ENCODE measurements at regions not wholly inside any gene's neighbourhood (a gene's known extent, or its start where the extent isn't known, plus 50 kb on each side); places are given as distances from the start of the nearest gene placed in this dataset.
A peak's percentile ranks its signal among the peaks of the same experiment; 100 is the strongest.
"Not testable (repeated sequence)": the region's sequence is repeated elsewhere in the genome, so short reads cannot be mapped to it uniquely, and the experiment has no call there.

GRCh38 chr6:94213226-94213625 lies 793.9 kb upstream of the EPHA7 start:
- no peak for DNase-seq

DNA sequence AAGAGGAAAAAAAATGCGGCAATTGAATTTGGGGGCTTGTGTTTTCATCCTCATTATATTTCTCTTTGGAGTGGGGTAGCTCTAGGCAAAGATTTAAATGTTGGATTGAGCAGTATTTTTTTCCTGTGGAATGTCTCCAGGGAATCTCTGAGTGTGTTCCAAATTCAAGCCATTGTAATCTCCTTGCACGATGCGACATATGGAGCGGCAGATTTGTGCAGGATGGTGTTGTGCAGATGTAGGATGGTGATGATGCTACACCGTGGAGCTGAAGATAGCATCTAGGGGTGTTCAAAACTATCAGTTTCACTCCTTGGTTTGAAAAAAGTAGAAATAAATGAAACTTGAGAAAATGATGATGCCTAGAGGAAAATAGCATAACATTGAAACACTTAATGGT lies 777.5 kb upstream of the EPHA7 start:
- peak; percentile 77 for DNase-seq

- no peak for DNase-seq
These were observed 770.7 kb upstream of the EPHA7 start for GRCh38 chr6:94190030-94190429.

GRCh38 chr6:94184666-94185464 lies 765.5 kb upstream of the EPHA7 start:
- DNase-seq, result no peak

GRCh38 chr6:94177429-94177828 lies 758.1 kb upstream of the EPHA7 start:
- no peak for DNase-seq

DNA sequence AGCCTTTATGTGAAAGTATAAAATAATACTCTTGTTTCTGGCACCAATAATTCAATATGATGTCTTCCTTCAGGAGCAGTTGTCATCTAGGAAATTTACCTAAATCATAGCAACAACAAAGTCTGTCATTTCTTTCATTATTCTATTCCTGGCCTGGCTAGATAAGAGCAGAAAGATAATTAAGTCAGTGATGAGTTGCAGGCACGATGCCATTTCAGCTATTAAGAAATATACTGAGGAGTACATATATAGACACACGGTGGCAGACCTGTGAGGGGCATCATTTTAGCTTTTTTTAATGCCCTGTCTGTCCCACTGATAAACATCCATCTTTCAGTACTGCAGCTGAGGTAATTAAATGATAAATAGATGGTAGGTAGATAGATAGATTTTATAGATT lies 756.1 kb upstream of the EPHA7 start:
- DNase-seq, result no peak

GRCh38 chr6:94163877-94164276 lies 744.5 kb upstream of the EPHA7 start:
- DNase-seq, result no peak

- DNase-seq, result no peak
These were observed 731.5 kb upstream of the EPHA7 start for GRCh38 chr6:94150886-94151285.

DNA sequence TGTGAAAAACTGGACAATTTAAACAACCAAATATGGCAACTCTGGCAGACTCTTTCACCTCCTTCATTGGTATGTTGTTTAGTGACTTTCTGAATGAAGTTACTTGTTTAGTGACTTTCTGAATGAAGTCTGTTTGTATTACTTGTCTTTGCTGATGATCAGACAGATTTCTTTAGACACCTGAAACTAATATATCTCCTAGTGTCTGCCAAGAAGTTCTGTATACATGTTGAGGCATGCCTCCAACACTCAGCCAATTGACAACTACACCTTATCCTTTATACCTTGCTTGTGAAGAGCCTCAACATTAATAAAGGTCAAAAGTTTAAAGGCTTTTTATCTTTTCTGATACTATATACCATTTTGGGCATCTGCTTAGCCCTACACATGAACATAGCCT lies 725.4 kb upstream of the EPHA7 start:
- no peak for DNase-seq

GRCh38 chr6:94137178-94137577 lies 717.8 kb upstream of the EPHA7 start:
- DNase-seq, result not testable (repeated sequence)

- no peak for DNase-seq
These were observed 713.7 kb upstream of the EPHA7 start for GRCh38 chr6:94133106-94133505.

DNA sequence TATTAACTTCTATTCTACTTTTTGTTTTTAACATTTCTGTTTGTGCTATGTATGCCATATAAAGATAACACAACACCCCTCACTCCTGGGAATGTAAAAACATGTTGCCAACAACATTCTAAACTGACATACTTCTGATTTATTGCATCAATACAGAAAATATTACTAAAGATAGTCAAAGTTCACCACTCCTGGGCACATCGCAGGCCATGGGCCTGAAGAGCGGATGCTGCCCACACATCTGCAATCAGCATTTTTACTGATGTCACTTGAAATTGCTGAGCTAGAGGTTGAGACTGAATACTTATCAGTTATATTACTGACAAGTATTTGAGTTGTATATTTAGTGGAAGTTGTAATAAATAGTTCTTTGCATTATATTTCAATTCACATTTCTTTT lies 711.9 kb upstream of the EPHA7 start:
- no peak for DNase-seq

DNA sequence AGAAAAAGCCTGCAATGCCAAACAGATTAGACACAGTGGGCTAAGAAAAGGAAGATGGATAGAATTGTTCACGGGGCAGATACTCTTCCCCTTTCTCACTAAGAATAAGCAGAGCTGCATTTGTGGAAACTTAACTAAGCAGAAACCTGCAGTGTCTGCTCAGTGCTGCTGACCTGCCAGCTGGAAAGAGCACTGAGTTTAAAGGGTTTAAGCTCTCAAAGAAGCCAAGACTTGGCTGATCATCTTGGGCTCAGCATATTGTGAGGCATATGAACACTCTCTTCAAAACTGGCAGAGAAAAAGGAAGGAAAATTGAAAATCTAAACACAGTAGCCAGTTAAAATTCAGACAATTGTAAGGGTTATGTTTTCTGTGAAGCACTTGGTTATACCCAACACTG lies 711.1 kb upstream of the EPHA7 start:
- peak; percentile 57 for DNase-seq

DNA sequence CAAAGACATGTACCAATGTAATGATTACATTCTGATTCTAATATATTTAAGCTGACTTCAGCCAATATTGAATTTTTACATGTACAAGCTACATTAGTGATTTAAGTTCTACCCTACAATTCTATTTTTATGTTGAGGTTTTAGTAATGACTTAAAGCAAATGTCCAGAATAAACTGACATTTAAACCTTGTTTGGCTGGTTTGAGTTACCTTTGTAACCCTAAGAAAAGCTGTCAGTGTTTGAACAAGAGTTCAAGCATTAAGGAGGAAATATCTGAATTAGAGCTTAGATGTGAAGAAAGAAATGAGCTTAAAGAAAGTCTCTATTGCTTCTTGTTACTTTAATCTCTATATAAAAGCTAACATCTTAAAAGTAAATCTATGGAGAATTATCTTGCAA lies 710.6 kb upstream of the EPHA7 start:
- no peak for DNase-seq

DNA sequence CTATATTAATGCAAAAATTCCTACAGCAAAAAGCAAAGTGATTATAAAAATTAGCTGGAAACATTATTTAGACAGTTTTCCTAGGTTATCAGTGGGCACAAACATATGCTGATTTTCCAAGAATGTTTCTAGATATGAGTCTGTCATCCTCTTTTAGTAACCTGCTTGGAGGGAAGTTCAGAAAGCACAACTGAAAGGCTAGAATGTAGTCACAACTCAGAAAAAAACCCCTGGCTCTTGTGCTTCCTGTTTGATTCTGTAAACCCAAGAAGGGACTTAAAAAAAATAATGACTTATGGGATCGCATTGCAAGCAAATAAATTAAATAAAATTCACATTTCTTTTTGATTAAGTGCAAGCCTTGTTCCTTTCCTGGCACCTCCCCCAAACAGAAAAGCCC lies 708.4 kb upstream of the EPHA7 start:
- no peak for DNase-seq

GRCh38 chr6:94124333-94124732 lies 705.0 kb upstream of the EPHA7 start:
- DNase-seq, result no peak

GRCh38 chr6:94121094-94121493 lies 701.7 kb upstream of the EPHA7 start:
- no peak for DNase-seq

GRCh38 chr6:94099072-94099471 lies 679.7 kb upstream of the EPHA7 start:
- DNase-seq, result no peak

DNA sequence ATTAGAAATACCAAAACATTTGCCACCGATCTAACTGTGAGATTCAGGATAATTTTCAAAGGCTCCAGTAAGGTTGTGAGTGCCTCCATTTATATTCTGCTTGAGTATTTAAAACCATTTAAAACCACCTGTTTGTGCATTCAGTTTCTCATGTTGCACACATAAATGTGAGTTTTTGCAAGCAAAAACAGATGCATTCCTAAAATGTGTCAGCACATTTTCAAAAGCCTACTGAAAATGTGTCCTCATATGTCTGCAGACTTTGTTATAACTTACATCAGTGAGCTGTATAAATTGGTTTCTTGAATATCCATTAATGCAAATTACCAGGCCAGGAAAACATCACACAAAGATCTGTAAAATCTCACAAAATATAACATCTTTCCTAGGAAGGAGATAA lies 676.6 kb upstream of the EPHA7 start:
- no peak for DNase-seq

- no peak for DNase-seq
These were observed 670.6 kb upstream of the EPHA7 start for GRCh38 chr6:94089941-94090340.

- DNase-seq, result no peak
These were observed 669.5 kb upstream of the EPHA7 start for GRCh38 chr6:94088870-94089269.

DNA sequence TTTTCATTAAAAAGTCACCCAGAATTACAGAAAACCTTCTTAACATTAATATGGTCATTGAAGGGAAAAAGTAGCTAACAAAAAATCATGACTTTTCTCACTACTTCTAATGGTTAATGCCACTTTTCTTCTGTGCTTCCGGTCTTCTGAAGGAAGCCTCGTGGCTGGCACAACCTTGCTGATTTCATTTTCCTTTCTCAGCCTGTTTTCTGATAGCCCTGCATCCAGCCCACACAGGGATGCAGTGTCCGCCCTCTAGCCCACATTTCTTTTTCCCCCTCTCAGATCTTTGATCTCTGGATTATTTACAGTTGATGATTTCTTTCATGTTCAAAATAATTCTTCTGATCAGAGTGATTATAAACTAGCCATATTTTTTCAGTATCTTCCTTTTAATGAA lies 655.4 kb upstream of the EPHA7 start:
- DNase-seq, result no peak

- no peak for DNase-seq
These were observed 652.5 kb upstream of the EPHA7 start for GRCh38 chr6:94071835-94072234.

GRCh38 chr6:94065707-94066337 lies 646.5 kb upstream of the EPHA7 start:
- no peak for DNase-seq

- no peak for DNase-seq
These were observed 633.4 kb upstream of the EPHA7 start for GRCh38 chr6:94052749-94053148.
